ENCODE measurements at regions not wholly inside any gene's neighbourhood (a gene's known extent, or its start where the extent isn't known, plus 50 kb on each side); places are given as distances from the start of the nearest gene placed in this dataset.
"Not testable (repeated sequence)": the region's sequence is repeated elsewhere in the genome, so short reads cannot be mapped to it uniquely, and the experiment has no call there.

DNA sequence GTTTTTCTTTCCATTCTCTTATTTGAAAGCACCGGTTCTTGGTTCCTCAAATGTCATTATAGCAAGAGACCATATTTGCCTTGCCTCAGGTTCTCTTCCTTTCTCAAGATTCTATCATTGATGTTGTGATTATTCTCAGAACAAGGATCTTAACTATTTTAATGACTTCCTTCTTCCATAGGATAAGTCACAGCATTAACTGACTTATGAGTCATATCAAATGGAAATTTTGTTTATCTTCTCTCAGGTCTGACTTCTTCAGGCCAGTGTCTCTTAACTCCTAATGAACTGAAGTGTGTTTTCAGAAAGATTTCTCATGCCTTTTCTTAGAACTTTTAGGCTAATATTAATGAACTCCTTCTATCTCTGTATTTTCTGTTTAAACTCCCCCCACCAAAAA lies 794.6 kb upstream of the LRRN3 start:
- Histone ChIP-seq H3K36me3 (no peaks in the 10 kb centered on the region), H3K27me3 (no peaks in the 10 kb centered on the region), H3K9me3 (no peaks in the 10 kb centered on the region), H3K4me3 (no peak overlapping the region), H3K27ac (no peak overlapping the region), H3K4me1 (no peaks in the 10 kb centered on the region)
- intact Hi-C loops (cut with DNase I), result no loop called here
- TF ChIP-seq, protein P1, sequence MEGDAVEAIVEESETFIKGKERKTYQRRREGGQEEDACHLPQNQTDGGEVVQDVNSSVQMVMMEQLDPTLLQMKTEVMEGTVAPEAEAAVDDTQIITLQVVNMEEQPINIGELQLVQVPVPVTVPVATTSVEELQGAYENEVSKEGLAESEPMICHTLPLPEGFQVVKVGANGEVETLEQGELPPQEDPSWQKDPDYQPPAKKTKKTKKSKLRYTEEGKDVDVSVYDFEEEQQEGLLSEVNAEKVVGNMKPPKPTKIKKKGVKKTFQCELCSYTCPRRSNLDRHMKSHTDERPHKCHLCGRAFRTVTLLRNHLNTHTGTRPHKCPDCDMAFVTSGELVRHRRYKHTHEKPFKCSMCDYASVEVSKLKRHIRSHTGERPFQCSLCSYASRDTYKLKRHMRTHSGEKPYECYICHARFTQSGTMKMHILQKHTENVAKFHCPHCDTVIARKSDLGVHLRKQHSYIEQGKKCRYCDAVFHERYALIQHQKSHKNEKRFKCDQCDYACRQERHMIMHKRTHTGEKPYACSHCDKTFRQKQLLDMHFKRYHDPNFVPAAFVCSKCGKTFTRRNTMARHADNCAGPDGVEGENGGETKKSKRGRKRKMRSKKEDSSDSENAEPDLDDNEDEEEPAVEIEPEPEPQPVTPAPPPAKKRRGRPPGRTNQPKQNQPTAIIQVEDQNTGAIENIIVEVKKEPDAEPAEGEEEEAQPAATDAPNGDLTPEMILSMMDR (IDR thresholded peaks at IDR 0.05), result no peak
- DNase-seq (ENCODE audit: low spot score in 2 of 2), result no peak

DNA sequence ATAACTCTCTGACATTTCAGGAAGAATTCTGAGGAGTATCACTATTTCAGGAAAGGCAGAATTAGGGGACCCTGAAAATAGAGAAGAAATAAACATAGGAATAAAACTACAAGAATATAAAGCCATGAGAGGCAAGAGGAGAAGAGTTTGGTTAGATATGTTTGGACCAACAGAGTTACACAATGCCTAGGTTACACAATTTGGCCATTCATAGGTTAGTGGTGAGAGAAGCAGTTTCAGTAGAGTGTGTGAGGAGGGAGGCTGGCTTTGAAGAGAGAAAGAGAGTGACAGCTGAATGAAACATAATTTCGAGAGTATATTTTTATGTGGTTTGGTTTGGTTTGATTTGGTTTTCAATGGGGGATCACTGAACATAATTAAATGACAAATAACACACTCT lies 783.2 kb upstream of the LRRN3 start:
- no peak for DNase-seq (ENCODE audit: low spot score in 2 of 2)
- TF ChIP-seq, protein P1 (IDR thresholded peaks at IDR 0.05), result no peak
- intact Hi-C loops (cut with DNase I), result no loop called here
- no peaks in the 10 kb centered on the region for H3K4me1 ChIP-seq
- no peaks in the 10 kb centered on the region for H3K36me3 ChIP-seq
- H3K27me3 ChIP-seq, result no peaks in the 10 kb centered on the region
- no peak overlapping the region for H3K27ac ChIP-seq
- no peaks in the 10 kb centered on the region for H3K9me3 ChIP-seq
- no peak overlapping the region for H3K4me3 ChIP-seq

DNA sequence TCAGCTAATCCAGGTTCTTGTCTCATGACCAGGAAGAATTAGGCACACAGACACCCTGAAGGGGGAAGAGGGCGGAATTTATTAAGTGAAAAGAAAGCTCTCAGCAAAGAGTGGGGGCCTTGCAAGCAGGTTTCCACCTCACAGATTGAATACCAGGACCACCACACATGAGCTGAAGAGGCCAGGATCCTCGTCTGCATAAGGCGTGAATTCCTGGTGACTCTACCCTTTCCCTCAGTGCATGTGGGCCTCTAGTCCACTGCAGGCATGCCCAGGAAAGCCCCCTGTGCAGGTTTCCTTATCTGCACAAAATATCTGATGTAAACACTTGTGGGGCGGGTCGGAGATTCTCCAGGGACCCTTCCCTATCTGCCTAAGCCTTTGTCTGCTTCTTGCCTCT lies 782.1 kb upstream of the LRRN3 start:
- TF ChIP-seq, protein P1 (IDR thresholded peaks at IDR 0.05), result no peak
- Histone ChIP-seq H3K27ac (no peak overlapping the region), H3K4me3 (no peak overlapping the region), H3K36me3 (no peaks in the 10 kb centered on the region), H3K27me3 (no peaks in the 10 kb centered on the region), H3K9me3 (no peaks in the 10 kb centered on the region), H3K4me1 (no peaks in the 10 kb centered on the region)
- no peak for DNase-seq (ENCODE audit: low spot score in 2 of 2)
- intact Hi-C loops (cut with DNase I), result no loop called here

DNA sequence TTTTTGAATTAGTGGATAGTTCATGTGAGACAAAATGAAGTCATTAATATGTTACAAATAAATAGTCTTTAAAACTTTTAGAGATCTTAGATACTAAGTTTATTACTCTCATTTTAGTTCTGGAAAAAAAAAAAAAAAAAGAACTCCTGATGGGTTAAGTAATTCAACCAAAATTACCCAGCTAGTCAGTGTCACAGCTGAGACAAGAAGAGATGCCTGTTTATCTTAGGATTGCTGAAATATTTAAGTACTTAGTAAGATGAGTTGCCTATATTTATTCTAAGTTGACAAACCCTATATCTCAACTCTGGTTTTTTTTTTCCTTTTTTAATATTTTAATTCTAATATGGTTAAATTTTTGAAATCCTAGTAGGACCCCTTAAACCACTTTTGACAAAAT lies 781.0 kb upstream of the LRRN3 start:
- Histone ChIP-seq H3K4me1 (no peaks in the 10 kb centered on the region), H3K9me3 (no peaks in the 10 kb centered on the region), H3K27me3 (no peaks in the 10 kb centered on the region), H3K4me3 (no peak overlapping the region), H3K36me3 (no peaks in the 10 kb centered on the region), H3K27ac (no peak overlapping the region)
- DNase-seq (ENCODE audit: low spot score in 2 of 2), result no peak
- intact Hi-C loops (cut with DNase I), result no loop called here
- TF ChIP-seq, protein P1 (IDR thresholded peaks at IDR 0.05), result no peak

DNA sequence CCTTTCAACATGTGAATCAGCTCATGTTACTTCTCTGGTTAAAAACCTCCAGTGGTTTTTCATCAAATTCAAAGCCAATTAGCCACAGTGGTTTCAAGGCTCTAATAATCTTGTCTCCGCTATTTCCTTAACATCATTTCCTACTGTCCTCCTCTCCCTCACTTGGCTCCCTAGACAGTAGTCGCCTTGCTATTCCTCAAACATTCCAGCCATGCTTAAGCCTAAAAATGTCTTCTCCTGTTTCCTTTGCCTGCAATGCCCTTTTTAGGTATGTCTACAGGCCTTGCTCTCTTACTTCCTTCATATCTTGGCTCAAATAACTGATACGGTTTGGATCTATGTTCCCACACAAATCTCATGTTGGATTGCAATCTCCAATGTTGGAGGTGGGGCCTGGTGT lies 779.4 kb upstream of the LRRN3 start:
- Histone ChIP-seq H3K9me3 (no peaks in the 10 kb centered on the region), H3K27me3 (no peaks in the 10 kb centered on the region), H3K4me3 (no peak overlapping the region), H3K27ac (no peak overlapping the region), H3K36me3 (no peaks in the 10 kb centered on the region), H3K4me1 (no peaks in the 10 kb centered on the region)
- TF ChIP-seq, protein P1 (IDR thresholded peaks at IDR 0.05), result no peak
- DNase-seq (ENCODE audit: low spot score in 2 of 2), result no peak
- intact Hi-C loops (cut with DNase I), result no loop called here

DNA sequence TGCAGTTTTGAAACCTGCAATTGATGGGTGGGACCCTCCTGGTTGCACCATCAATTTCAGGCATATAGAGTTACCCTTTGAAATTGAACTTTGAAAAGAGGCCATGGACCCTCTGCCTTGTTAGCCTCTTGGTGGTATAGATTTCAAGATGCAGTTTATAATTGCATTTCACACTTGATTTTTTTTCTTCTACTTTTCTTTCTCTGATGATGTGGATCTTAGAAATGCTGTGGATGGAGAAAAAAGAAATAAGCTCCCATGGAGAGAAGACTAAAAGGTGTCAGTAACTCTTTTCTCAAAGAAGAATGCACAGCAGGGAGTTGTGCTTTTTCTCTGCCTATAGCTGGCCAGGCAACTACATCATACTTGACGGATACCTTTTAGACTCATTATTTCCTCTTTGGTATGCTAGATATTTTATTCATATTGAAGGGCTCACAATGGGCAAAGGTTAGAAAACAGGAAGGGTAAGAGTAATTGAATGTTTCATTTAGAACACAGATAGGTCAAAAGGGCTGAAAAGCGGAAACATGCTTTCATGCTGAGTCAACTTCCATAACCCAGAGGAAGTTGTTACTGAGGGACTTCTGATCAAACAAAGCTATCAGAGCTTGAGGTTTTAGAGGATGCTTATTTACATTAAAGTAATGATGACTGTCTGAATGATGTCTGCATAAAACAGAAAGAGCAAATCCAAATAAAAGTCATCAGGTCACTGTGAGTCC lies 773.2 kb upstream of the LRRN3 start:
- Histone ChIP-seq H3K27ac (no peak overlapping the region), H3K4me3 (no peak overlapping the region), H3K9me3 (no peaks in the 10 kb centered on the region), H3K4me1 (no peaks in the 10 kb centered on the region), H3K27me3 (no peaks in the 10 kb centered on the region), H3K36me3 (no peaks in the 10 kb centered on the region)
- DNase-seq (ENCODE audit: low spot score in 2 of 2), result no peak
- TF ChIP-seq, protein P1 (IDR thresholded peaks at IDR 0.05), result no peak
- intact Hi-C loops (cut with DNase I), result no loop called here

DNA sequence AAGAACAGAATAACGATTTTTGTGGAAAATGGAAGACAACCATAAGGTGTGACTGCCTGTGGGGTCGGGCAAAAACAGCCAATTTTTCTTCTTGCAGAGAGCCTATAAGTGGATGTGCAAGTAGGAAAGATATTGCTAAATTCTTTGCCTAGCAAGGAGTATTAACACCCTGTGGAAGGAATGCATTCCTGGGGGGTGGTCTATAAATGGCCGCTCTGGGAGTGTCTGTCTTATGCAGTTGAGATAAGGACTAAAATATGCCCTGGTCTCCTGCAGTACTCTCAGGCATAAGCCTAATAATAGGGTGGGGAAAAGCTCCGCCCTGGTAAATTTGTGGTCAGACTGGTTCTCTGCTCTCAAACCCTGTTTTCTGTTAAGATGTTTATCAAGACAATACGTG lies 770.6 kb upstream of the LRRN3 start:
- H3K9me3 ChIP-seq; H3K27ac ChIP-seq; H3K4me1 ChIP-seq; H3K36me3 ChIP-seq; H3K4me3 ChIP-seq; H3K27me3 ChIP-seq; DNase-seq (ENCODE audit: low spot score in 2 of 2); intact Hi-C loops (cut with DNase I): not testable (repeated sequence)

All from ascending aorta (tissue), 2 donors.